ENCODE measurements at regions not wholly inside any gene's neighbourhood (a gene's known extent, or its start where the extent isn't known, plus 50 kb on each side); places are given as distances from the start of the nearest gene placed in this dataset.

DNA sequence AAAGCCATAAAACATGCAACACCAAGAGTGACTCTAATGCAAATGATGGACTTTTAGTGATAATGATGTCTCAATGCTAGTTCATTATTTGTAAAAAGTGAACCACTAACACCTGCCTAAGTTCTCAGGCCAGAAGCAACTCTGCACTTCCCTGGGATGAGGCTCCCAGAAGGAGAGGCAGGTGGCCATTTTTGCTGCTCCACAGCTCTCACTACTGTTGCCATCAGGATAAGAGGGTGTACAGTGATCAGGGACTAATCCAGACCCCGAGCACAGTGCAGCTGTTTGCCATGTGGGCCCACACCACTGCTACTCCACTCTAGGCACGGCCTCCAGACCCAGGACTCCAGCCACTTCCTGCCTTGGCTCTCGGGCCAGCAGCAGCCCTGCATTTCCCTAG lies 828.3 kb upstream of the MIR17HG start:
- no peak for DNase-seq (ENCODE audit: low read depth in 2 of 2)

DNA sequence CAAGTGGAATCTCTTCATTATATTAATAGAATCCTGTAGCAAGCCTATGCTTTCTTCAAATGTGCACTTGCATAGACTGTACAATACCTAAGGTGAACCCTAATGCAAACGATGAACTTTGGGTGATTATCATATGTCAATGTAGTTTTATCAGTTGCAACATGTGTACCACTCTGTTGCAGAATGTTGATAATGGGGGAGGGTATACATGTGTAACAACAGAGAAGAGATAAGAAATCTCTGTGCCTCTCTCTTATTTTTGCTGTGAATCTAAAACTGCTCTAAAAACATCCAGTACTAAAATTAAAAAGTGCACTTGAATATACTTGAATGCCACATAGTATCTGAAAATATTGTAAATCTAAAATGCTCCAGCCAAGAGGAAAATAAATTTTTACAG lies 820.8 kb upstream of the MIR17HG start:
- no peak for DNase-seq (ENCODE audit: low read depth in 2 of 2)

DNA sequence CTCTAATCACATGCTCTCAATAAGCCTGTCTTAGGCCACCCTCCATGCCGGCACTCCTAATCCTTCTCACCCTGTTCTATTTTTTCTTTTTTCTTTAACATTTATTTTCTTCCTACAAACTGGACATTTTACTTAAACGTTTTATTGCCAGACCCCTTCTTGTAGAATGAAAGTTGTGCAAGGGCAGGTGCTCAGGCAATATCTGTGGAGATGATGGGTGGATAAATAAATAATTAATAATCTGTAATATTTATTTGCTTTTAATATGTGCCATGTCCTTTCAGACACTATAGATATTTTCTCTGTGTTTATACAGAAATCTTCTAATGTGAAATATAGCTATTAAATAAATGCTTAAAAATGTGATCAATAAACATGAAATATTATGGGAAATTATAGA lies 815.7 kb upstream of the MIR17HG start:
- DNase-seq (ENCODE audit: low read depth in 2 of 2): no peak

DNA sequence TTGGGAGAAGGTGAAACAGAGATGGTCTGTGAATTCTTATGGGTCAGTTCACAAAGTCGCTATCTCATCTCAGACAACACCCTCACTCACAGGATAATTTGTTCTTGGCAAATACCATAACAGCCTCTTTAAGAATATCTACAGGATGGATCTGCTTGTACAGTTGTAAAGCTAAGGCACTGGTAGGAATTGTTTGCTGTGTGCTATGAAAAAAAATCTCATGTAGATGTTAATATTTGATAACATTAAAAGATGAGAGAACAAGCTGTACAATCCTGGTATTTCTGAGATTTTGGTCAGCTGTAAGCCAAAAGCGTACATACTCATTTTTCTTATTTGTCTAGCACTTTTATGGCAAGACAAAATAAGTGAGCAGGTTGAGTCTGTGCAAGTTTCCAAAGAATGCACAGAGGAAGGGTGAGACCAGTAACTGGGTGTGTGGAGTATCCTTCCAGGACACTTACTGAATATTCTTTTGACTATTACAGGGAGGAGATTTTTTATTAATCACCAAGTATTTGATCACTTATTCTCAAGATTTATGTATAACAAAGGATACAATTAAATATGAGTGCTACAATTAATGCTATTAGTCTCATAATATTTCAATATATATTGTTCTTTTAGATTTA lies 814.5 kb upstream of the MIR17HG start:
- no peak for DNase-seq (ENCODE audit: low read depth in 2 of 2)

DNA sequence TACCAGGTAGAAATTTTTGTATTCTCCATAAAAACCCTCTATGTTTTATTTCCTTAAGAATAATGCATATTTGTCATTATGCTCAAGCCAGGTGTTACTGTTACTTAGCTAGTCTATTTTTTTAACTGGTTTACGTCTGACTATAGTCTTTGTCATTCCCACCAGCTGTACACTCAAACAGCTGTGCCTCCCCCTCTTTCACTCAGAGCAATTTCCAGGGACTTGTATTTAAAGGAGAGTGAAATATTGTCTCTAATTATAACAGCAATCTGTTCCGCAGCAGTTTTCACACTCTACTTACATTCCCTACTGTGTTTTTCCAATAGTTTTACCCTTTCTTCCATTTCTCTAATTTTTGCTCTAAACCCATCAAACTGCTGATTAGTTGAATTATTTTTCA lies 813.6 kb upstream of the MIR17HG start:
- no peak for DNase-seq (ENCODE audit: low read depth in 2 of 2)

DNA sequence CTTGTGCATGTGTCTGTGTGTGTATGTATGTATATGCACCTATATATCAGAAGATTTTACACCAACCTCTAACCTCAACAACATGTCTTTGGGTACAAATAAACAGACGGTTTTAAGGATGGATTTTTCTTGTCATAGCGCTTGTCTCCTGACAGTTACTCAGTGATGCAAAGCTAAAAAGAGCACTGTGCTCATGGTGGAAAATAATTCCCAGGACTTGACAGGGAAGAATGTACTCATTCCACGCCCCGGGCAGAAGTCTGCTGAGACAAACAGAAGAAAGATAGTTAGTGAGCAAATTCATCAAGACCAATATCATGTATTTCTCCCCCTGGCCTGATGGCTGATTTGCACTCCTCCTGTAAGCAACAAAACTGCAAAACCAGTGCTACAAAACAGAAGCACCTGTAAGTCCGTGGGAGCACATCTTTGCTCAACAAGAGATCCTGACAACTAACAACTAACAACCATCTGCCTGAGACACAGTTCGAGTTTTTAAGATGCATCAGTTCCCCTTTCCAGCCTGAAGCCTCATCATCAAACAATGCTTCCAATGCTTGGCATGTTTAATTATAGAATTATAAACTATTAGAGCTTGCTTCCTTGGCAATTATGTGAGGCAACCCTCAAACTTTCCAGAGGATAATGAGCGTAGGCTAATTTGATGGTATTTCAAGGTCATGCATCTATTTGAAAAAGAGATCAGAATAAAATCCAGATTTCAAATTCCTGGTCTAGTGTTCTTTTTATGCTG lies 812.7 kb upstream of the MIR17HG start:
- DNase-seq (ENCODE audit: low read depth in 2 of 2): no peak

DNA sequence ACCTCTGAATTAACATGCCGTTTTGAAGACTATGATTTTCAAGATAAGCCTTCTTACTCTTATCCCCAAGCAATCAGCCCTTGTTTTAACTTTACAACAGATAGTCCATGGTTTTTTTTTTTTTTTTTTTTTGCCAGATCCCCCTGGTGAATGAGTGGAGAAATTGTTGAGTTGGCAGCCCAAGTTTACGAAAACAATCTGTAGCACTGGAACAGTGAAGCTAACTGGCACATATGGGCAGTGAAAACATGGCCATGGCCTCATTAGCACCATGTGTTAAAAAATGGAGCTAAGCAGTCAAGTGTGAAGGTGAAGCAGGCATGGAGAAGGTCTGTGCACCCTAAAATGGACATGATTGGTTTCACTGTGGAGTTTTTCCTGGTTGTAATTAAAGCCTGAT lies 812.1 kb upstream of the MIR17HG start:
- DNase-seq (ENCODE audit: low read depth in 2 of 2): no peak

DNA sequence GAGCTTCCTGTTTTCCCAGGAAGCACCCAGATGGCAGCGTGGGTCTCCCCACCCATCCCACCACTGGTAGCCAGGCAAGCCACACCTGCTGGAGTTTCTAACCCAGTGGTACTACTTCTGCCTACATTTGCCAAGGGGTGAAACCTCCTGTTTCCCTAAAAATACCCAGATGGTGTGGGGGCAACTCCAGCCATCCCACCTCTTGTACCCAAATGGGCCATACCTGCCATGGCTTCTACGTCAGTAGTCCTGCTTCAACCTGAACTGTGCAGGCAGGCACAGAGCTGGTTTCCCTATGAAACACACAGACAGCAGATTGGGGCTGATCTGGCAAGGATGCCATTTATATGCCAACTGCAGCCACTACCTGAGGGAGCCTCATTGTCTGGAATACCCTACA lies 809.4 kb upstream of the MIR17HG start:
- DNase-seq (ENCODE audit: low read depth in 2 of 2): no peak

DNA sequence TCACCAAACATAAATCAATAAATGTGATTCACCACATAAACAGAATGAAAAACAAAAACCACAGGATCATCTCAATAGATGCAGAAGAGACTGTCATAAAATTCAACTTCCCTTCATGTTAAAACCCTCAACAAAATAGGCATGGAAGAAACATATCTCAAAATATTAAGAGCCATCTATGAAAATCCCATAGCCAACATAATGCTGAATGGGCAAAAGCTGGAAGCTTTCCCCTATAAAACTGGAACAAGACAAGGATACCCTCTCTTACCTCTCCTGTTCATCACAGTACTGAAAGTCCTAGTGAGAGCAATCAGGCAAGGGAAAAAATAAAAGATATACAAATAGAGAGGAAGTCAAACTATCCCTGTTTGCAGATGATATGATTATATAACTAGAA lies 806.1 kb upstream of the MIR17HG start:
- DNase-seq (ENCODE audit: low read depth in 2 of 2): no peak

DNA sequence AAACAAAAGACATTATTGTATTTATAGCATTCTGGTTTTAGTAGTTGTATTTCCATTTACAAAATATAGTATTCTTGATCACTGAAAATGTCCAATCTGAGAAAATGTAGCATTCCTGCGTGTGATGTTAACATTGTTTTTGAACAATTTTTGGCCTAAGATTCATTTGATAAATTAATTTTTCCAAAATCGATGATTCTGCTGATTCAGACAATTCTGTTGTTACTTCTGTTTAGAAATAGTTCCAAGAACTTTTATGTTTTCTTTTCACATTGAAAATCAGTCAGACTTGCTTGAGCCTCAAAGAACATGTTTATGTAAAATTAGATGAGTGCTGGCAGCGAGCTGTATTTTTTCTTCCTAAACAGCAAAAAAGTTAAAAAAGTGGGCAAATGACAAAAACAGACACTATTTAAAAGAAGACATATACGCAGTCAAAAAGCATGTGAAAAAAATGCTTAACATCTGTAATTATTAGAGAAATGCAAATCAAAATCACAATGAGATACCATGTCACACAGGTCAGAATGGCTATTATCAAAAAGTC lies 804.5 kb upstream of the MIR17HG start:
- DNase-seq (ENCODE audit: low read depth in 2 of 2): no peak

DNA sequence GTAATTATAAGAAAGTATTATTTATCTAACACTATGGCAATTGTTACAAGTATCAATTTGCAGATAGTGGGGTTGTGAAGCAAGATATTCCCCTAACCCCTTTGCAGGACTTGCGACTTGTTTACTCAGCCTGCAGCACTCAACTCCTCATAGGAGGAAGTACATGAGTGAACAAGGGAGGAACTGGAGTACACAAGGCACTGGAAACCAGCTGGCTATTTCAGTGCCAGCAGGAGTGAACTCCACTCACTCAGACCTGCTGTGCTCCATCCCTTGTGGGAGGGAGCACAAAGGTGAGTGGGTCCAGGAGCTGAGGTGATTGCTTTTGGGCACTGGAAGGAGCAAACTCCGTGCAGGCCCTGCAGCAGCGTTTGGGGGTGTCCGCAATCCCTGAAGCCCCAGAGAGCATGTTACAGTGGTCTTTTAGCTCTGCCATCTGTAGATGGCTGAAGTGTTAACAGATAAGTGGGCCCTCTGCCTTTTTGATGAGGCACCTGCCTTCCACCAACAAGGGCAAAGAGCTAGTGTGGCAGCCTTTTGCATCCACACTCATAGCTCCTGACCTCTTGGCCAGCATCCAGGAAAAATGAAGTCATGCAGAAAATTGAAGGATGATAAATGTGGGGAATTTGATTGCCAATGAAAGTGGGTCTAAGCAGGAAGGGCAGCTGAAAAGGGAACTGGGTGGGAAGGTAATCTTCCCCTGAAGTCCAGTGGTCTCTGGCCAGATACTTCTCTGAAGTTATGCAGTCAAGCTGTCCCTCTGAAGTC lies 802.2 kb upstream of the MIR17HG start:
- DNase-seq (ENCODE audit: low read depth in 2 of 2): no peak

DNA sequence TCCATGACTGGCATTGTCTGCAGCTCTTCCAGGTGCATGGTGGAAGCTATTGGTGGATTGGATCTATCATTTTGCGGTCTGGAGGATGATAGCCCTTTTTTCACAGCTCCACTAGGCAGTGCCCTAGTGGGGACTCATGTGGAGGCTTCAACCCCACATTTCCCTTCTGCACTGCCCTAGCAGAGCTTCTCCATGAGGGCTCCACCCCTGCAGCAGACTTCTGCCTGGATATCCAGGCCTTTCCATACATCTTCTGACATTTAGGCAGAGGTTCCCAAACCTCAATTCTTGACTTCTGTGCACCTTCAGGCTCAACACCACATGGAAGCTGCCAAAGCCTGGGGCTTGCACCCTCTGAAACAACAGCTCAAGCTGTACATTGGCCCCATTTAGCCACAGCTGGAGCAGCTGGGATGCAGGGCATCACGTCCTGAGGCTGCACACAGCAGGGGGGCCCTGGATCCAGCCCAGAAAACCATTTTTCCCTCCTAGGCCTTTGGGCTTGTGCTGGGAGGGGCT lies 800.2 kb upstream of the MIR17HG start:
- no peak for DNase-seq (ENCODE audit: low read depth in 2 of 2)

DNA sequence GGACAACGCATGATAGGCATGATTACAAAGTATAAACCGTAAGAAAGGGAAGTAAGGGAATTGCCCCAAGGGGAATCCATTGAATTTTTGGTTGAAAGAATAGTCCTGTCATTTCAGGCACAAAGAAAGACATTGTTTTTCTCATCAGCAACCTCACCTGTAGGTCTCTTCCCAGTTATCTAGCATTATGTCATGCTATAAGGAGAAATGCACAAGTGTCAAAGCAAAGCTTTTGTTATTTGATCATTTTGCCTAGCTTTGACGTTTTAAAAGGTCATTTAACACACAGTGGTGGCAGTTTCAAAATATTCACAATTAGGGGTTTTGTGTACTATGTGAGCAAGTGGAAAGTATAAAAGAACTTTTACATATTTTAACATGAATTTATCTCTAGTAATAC lies 796.2 kb upstream of the MIR17HG start:
- no peak for DNase-seq (ENCODE audit: low read depth in 2 of 2)

DNA sequence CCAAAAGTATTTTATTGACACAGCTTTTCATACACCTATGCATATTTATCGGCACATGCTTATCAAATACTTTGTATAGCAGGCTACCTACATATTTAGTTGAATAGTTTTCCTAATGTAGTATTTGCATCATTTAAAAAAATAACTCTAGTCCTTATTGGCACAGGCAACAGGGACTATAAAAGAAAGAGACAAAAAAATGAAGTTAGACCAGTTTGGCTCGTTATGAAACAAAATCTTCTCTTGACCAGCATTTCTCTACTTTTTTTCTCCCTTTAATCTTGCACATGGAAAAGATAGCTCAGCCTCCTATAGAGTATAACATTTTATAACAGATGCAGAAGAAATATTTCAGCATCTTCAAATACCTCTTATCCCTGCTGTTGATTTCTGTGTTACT lies 794.8 kb upstream of the MIR17HG start:
- no peak for DNase-seq (ENCODE audit: low read depth in 2 of 2)

DNA sequence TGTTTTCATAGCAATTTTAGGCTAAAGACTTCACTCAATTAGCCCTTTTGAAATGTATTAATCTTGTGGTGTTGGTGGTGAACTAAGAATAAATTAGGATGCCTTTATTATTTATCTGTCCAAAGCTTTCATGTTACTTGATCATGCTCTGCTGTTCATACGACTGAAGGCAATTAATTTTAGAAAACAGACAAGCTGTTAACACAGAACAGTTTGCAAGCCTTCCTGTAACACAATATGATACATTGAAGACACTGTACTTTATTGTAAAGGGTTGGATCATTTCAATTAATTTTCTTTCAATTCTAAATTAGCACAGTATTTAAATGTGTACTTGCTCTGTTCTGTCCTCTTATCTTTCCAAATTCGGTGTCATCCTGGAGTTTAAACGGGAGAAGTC lies 794.3 kb upstream of the MIR17HG start:
- no peak for DNase-seq (ENCODE audit: low read depth in 2 of 2)

DNA sequence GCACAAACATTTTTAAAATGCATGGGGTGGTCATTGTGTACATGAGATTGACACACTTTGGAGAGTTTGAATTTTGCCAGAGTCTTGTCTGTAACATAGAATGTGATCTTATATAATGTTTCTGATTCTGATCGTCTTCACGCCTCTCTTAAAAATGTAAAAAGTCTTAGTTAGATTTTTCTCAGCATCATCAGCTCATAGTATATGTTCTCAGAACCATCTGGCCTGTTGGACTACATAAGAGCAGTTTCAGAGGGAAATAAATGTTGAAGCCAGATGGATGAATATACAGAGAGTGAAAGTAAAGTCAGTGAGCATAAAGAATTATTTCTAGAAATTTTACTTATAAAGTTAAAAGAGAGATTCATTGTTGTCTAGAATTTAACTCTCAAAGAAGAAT lies 789.9 kb upstream of the MIR17HG start:
- DNase-seq (ENCODE audit: low read depth in 2 of 2): no peak

DNA sequence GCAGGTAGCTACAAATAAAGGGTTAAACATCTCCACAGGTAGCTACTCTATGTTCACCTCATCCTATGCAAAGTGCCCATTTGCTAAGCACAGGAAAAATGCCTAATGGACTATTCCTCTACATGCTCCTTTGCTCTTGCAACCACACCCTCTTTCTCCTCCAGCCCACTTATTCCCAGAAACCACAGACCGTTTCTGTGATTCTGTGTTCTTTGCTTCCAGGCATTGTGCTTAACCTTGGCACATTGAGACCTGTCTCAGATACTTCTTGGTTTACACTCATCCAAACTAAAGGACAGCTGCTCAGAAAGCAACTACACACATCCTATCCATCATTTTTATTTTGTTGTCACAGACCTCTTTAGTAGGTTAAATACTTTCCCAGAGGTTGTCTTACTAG lies 785.0 kb upstream of the MIR17HG start:
- DNase-seq (ENCODE audit: low read depth in 2 of 2): no peak

DNA sequence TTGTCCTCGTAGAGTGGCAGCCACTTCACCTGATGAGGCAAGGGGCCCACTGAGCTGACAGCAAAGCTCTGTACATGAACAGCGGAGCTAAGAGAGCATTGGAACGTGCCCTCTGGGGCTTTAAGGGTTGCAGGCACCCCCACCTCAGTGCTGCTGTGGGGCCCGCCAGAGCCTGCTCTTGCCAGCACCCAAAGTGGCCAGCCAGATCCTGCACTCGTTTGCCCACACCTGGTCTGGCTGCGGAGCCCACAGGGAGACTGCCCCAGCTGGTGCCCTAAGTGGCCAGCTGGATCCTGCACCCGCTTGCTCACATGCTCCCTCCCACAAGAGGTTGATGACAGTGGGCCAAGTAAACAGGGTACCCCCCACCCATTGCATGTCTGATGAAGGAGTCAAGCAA lies 783.4 kb upstream of the MIR17HG start:
- no peak for DNase-seq (ENCODE audit: low read depth in 2 of 2)

DNA sequence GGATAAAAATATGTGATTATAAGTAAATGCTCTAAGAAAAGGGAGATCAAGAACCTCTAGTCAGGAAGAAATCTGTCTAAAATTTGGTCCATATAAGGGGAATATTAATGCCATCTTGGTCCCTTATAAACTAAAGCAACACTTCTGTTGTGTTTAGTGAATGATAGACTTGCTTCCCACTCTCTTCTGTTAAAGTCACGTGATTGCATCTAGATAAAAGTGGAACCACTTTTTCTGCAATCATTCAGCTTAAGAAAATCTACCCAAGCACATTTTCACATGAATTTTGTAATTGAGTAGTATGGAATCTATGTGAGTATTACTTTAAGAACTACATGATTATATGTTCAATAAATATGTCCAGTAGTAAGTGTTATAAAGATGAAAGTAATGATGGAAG lies 782.9 kb upstream of the MIR17HG start:
- no peak for DNase-seq (ENCODE audit: low read depth in 2 of 2)

DNA sequence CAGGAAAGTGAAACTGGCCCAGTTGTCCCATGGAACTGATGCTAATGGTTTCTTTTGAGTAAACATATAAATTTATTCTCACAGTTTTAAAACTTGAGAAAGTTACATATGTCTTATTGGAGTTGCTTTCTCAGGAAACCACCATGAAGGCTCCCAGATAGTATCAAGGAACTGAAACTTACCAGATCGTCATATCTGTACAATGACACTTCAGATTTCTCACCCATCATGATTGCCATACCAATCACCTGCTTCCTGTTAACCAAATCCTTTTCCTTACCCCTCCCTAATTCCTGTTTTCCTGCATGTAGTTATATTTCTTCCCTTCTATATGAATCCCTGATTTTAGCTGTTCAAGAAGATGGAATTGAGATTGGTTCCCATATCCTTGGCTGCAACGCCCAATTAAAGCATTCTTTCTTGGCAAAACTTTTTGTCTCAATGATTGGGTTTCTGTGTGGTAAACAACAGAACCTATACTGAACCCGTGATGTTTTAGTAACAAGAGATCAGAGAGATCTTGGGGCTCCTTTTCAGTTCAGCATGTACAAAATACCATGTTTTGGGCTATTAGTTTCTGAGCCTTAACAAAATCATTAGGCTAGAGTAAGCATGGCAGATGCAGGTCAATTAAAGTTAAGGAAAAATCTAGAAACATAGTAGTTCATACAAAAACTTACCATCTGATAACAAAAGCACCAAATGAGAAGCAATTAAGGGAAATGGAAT lies 781.3 kb upstream of the MIR17HG start:
- no peak for DNase-seq (ENCODE audit: low read depth in 2 of 2)

DNA sequence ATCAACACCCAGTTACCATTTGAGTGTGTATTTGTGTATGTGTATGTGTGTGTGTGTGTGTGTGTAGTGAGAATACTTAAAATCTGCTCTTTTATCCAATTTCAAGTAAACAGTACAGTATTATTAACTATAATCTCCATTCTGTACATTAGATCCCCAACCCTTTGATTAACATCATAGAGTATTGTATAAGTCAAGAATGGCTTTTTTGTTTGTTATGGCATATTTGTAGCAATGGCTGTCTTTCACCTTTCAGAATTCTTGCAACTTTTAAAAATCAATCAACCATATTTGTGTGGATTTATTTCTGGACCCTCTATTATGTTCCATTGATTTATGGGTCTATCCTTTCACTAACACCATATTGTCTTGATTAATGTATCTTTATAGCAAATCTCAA lies 779.3 kb upstream of the MIR17HG start:
- no peak for DNase-seq (ENCODE audit: low read depth in 2 of 2)

DNA sequence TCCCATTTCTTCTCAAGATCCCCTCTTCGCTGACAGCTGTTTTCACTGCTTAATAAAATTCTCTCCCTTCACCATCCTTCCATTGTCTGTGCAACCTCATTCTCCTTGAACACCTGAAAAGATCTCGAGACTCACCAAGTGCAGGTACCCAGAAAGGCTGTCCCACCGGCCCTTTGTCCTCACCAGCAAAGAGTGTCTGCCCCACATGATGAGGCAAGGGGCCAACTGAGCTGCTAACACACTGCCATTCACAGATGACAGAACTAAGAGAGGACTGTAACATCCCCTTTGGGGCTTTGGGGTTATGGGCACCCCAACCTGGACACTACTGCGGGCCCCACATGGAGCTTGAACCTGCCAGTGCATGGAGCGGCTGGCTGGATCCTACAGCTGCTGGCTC lies 771.4 kb upstream of the MIR17HG start:
- DNase-seq (ENCODE audit: low read depth in 2 of 2): no peak

All from stimulated activated CD4-positive, alpha-beta T cell treated with anti-CD3 and anti-CD28 coated beads, Interleukin-12 subunit alpha, Interleukin-12 subunit beta, amount 100 ng/mL, for 24 hours (primary cell).